NCI-H2081 treated with DMSO at 0.1 percent for 48 hours (cell line): ENCODE measurements at regions not wholly inside any gene's neighbourhood (a gene's known extent, or its start where the extent isn't known, plus 50 kb on each side); places are given as distances from the start of the nearest gene placed in this dataset.
"Not testable (repeated sequence)": the region's sequence is repeated elsewhere in the genome, so short reads cannot be mapped to it uniquely, and the experiment has no call there.

Source experiments
- DNase-seq: peaks from one replicate; lab custom pipeline; 2025; lab: John Stamatoyannopoulos, UW

DNA sequence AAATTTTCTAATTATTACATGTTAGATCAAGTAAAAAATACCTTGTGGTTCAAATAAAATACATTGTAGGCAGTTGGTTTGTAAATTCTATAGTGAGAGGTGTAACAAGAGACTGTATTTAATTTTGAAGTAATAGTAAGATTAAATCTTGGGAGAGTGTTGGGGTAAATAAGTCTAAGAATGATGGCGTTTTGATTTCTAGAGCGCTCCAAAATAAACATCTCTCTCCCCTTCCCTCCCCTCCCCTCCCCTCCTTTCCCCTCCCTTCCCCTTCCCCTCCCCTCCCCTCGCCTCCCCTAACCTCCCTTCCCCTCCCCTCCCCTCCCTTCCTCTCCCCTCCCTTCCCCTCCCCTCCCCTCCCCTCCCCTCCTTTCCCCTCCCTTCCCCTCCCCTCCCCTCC, 200.6 kb upstream of the EEF2KMT start:
- DNase-seq = no peak

DNA sequence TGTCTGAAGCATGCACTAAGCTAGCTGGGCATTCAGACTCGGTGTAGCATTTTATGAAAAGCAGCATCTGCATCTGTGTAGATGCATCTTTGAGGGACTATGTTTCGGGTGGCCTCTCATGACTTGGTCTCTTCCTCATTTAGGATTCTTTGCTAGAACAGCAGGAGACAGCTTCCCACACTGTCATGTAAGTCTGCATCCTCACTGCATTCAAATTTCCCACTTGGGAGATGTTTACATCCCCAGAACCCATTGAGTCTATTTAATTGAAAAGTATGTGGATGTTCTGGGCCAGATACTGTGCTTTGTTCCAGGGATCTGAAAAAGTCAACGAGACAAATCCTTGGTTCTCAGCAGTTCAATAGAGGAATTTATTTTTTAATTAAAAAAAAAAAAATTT, 198.6 kb upstream of the EEF2KMT start:
- DNase-seq = no peak

GRCh38 chr16:5295304-5295703, 197.7 kb upstream of the EEF2KMT start:
- not testable (repeated sequence) for DNase-seq

DNA sequence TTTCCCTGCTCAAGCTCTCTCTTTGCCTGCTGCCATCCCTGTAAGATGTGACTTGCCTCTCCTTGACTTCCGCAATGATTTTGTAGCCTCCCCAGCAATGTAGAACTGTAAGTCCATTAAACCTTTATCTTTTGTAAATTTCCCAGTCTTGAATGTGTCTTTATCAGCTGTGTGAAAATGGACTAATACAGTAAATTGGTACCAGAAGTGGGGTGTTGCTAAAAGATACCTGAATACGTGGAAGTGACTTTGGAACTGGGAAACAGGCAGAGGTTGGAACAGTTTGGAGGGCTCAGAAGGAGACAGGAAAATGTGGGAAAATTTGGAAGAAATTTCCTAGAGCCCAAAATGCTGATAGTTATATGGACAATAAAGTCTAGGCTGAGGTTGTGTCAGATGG, 184.6 kb upstream of the EEF2KMT start:
- DNase-seq = not testable (repeated sequence)

DNA sequence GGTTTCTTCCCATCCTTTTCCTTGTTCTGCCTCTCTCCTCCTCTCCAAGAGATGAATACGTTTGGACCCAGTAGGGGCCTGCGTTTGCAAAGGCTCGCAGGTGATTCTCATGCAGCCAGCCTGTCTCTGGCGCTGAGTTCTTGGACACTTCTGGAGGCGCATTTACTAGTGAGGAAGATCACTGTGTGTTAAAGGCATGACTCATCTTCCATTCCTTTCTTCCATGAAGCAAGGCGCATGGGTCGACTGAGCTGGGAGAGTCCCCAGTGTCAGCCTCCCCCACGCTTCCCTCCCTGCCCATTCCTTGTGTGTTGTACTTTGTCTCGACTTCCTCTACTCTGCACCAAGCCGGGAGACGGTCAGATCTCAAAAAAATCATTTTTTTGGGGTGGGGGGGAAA, 159.9 kb upstream of the EEF2KMT start:
- no peak for DNase-seq

- no peak for DNase-seq
Observed at GRCh38 chr16:5252791-5253190, 155.2 kb upstream of the EEF2KMT start.

DNA sequence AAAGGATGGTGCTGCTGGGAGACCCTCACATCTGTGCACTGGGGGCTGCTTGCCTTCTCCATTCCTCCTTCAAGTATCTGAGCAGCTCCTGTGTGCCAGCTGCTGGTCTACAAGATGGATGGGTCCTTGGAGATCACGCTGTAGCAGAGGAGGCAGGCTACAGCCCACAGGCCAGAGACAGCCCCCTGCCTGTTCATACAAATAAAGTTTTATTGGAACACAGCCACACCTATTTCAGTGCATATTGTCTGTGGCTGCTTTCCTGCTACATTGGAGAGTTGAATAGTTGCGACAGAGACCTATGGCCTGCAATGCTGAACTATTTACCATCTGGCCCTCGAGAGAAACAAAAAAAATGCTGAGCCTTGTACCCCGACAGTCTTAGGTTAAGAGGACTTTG, 149.8 kb upstream of the EEF2KMT start:
- not testable (repeated sequence) for DNase-seq

DNA sequence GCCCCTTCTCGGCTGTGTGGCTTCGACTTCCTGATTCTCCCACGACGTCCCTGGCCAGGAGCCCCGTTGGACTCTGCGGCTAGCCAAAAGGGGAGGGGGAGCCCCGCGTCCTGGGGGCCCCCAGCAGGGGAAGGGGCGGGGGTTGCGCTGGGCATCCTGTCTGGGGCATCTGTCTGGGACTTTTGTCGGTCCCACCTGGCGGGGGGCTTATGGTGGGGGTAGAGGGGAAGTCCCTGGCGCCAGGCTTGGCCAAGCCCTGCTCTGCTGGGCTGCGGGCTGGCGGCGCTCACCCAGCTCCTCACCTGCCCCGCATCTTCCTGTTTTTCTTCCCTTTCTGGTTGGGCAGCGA, 142.7 kb upstream of the EEF2KMT start:
- not testable (repeated sequence) for DNase-seq

- not testable (repeated sequence) for DNase-seq
Observed at GRCh38 chr16:5239472-5240277, 142.1 kb upstream of the EEF2KMT start.

DNA sequence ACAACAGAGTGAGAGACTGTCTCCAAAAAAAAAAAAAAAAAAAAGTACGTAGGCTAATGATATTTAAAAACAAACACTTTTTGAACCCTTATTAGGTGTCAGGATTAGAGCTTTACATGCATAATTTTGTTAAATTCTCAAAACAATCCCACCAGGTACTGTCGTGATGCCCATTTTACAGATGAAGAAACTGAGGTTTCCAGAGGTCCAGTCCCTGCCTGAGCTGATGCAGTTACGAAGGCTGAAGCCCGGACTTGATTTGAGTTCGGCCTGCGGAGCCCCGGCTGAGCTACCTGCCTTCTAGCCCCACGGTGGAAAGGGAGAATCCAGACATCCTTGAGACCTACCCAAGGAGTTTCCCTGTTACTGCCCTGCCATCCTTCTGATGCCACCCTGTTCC, 137.5 kb upstream of the EEF2KMT start:
- DNase-seq = no peak

DNA sequence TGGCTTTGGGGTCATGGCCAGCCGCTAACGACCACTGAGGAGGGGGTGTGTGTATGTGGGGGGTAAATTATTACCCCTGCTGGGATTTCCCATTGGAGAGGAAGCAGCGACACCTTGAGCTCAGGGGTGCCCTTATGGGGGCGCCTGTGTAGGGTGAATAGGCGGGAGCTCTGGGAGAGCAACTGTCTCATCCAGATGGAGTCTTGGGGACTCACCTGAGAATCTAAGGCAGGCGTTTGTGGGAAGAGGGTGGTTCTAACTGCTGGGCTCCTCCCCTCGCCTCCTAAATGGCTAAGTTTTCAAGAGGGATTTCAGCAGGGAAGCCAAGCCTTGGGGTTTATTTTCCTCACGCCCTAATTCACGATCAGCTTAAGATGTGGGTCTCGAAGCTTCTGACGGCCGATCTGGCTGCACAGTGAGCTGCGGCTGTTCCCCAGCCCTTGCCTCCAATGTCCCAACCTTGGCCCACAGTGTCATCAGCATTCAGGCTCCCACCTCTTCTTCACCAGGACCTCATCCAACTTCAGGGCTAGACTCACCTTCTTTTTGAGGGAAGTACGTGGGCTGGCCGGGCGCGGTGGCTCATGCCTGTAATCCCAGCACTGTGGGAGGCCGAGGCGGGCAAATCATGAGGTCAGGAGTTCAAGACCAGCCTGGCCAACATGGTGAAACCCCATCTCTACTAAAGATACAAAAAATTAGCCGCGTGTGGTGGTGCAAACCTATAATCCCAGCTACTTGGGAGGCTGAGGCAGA, 136.9 kb upstream of the EEF2KMT start:
- DNase-seq = no peak

- no peak for DNase-seq
Observed at GRCh38 chr16:5231246-5231759, 133.7 kb upstream of the EEF2KMT start.

DNA sequence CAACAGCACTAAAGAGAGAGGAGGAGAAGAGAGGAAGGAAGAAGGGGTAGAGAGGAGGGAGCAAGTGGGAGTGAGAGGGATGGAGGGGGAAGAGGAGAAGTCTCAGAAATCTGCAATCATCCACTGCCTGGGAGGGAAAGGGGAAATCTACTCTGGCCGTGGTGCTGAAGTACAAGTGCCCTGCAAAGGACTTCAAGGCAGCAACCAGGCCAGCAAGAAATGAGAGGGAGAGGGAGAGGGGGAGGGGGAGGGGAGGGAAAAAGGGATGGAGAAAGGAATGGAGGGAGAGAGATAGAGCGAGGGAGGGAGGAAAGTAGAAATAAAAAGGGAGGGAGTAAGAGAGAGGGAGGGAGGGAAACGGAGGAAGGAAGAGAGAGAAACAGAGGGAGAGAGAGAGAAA, 130.8 kb upstream of the EEF2KMT start:
- DNase-seq = no peak

- no peak for DNase-seq
Observed at GRCh38 chr16:5225931-5226655, 128.5 kb upstream of the EEF2KMT start.

DNA sequence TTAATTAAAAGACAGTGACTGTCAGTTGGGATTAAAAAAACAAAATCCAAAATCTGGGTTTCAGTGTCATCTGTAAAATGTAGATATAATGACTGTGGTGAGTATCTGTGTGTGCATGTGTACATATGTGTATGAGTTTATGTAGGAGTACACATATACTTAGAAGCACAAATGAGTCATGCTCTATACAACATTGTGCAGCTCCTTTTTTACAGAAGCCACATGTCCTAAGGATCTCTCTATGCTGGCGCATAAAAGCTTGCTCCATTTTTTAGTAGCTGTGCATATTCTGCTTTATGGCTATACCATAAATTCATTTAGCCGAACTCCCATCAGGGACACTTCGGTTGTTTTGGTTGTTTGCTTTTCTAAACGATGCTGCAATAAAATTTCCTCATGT, 125.2 kb upstream of the EEF2KMT start:
- DNase-seq = no peak

- not testable (repeated sequence) for DNase-seq
Observed at GRCh38 chr16:5221831-5222230, 124.2 kb upstream of the EEF2KMT start.

DNA sequence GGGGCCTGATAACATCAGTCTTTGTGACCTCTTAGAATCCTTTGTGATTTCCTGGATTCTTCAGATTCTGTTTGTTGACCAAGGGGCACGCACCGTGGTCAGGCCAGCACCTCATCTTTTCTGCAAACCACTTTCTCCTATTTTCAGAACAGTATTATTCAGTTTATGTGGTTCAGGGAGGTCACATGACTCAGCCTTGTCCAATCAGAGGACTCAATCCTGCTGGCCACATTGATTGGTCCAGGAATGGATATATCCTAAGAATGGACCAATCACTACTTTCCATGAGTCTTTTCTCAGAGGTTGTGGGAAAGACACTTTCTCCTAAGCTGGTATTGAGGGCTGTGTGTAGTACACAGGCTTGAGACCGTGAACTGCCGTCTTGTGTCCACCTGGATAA, 123.1 kb upstream of the EEF2KMT start:
- no peak for DNase-seq

GRCh38 chr16:5216441-5217080, 119.0 kb upstream of the EEF2KMT start:
- DNase-seq = no peak

DNA sequence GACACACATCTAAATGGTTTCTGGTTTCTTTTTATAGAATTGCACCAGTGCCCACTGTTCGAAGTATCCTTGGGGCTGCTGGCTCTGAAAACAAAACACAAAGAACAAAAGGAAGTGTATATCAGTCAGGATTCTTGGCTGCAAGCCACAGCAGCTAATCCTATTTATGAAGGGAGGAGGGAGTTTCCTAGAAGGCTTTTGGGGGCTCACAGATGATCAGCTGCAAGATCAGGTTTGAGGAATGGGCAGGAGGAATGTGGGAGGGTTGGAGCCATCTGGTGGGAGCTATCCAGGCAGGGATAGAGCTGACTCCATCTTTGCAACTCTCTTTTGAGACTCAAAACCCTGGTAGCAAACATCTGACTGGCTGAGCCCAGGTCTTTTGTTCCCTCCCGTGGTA, 118.3 kb upstream of the EEF2KMT start:
- no peak for DNase-seq

- no peak for DNase-seq
Observed at GRCh38 chr16:5214466-5214865, 116.9 kb upstream of the EEF2KMT start.

DNA sequence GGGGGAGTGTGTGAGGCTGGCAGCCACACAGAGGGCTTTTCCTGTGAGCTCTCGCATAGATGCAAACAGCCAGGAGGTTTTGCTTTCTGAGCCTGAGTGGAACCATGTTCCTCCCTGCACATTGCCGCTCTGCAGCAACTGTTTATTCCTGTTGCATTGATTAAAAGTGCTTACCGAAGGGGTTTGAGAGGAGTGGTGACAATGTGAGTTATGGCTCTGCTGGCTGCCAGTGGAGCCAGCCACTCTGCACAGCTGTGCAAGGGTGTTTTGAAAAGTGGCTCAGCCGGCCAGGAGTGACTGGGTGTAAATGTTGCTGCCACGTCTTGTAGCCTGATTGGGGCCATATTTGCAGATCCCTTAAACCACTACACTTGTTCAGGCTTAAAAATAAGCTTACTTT, 114.9 kb upstream of the EEF2KMT start:
- DNase-seq = not testable (repeated sequence)

- not testable (repeated sequence) for DNase-seq
Observed at GRCh38 chr16:5207862-5208498, 110.4 kb upstream of the EEF2KMT start.
